SJSA1 (cell line): ENCODE measurements at regions not wholly inside any gene's neighbourhood (a gene's known extent, or its start where the extent isn't known, plus 50 kb on each side); places are given as distances from the start of the nearest gene placed in this dataset.
"Not testable (repeated sequence)": the region's sequence is repeated elsewhere in the genome, so short reads cannot be mapped to it uniquely, and the experiment has no call there.

Experiments
- DNase-seq, 2 experiments: peaks; one replicate each; pipeline ENCODE4 v3.0.0-alpha.2; 2015 to 2020; ENCODE audit warnings: low spot score in 2 of 2, low read depth in 1 of 2
- H3K27ac ChIP-seq: fragments of 250-450 bp; sonication (Bioruptor Pico); 2 replicates; pipeline ENCODE4 v1.5.1; 2020; ENCODE audit warnings: mild to moderate bottlenecking, moderate library complexity
- H3K27me3 ChIP-seq: fragments of 250-450 bp; sonication (Bioruptor Pico); replicated peaks from 2 replicates; pipeline ENCODE4 v1.5.1; 2020; ENCODE audit warnings: mild to moderate bottlenecking, moderate library complexity
- H3K36me3 ChIP-seq: fragments of 250-450 bp; sonication (Bioruptor Pico); 2 replicates; pipeline ENCODE4 v1.5.1; 2020; ENCODE audit warnings: mild to moderate bottlenecking
- H3K4me1 ChIP-seq: fragments of 250-450 bp; sonication (Bioruptor Pico); replicated peaks from 2 replicates; pipeline ENCODE4 v1.6.1; 2021; ENCODE audit warnings: mild to moderate bottlenecking
- H3K4me3 ChIP-seq: fragments of 250-450 bp; sonication (Bioruptor Pico); 2 replicates; pipeline ENCODE4 v1.5.1; 2020; ENCODE audit warnings: mild to moderate bottlenecking
- H3K9me3 ChIP-seq: fragments of 250-450 bp; sonication (Bioruptor Pico); replicated peaks from 2 replicates; pipeline ENCODE4 v1.5.1; 2020; ENCODE audit warnings: mild to moderate bottlenecking

- H3K27ac ChIP-seq, result no peak overlapping the region
- no peaks in the 10 kb centered on the region for H3K36me3 ChIP-seq
- H3K27me3 ChIP-seq, result no peaks in the 10 kb centered on the region
- H3K9me3 ChIP-seq, result no peaks in the 10 kb centered on the region
- no peaks in the 10 kb centered on the region for H3K4me1 ChIP-seq
- H3K4me3 ChIP-seq, result no peak overlapping the region
- DNase-seq, result no peak
These were observed 59.7 kb upstream of the EDA2R start for GRCh38 chrX:66698273-66699204.

GRCh38 chrX:66692512-66692911 is 53.6 kb upstream of the EDA2R start:
- not testable (repeated sequence) for DNase-seq, H3K4me3 ChIP-seq, H3K4me1 ChIP-seq, H3K27me3 ChIP-seq, H3K27ac ChIP-seq, H3K9me3 ChIP-seq, H3K36me3 ChIP-seq
